GM12878 (cell line): ENCODE measurements at regions not wholly inside any gene's neighbourhood (a gene's known extent, or its start where the extent isn't known, plus 50 kb on each side); places are given as distances from the start of the nearest gene placed in this dataset.

Source experiments
- ATAC-seq: fragments of 200-7000 bp; cut with Tn5 transposase; 3 replicates; pipeline ENCODE4 v1.9.1; 2020; ENCODE audit warnings: mild to moderate bottlenecking, moderate library complexity
- BruUV-seq: library from RNA; stranded (reverse); fragments of 400-500 nt; replicated peaks from 2 replicates; lab custom pipeline; 2021; lab: Mats Ljungman, UMichigan
- CTCF ChIA-PET: fragments of 300-600 bp; sonication (Branson Sonifier 250); formaldehyde crosslinking; extraction: SDS; loops from one replicate; lab custom pipeline; 2021; ENCODE audit warnings: inconsistent platforms; lab: Yijun Ruan, JAX
- POLR2A ChIA-PET: fragments of 350-600 bp; formaldehyde crosslinking; extraction: SDS; loops from one replicate; lab custom pipeline; 2021; ENCODE audit warnings: inconsistent platforms; lab: Charles Lee
- RAD21 ChIA-PET: fragments of 300-600 bp; sonication (Branson Sonifier 250); formaldehyde crosslinking; loops from one replicate; lab custom pipeline; 2023; ENCODE audit warnings: antibody characterized with exemption; ENCODE audit not compliant: unreplicated experiment; lab: Charles Lee
- SMC1A ChIA-PET: fragments of 300-600 bp; sonication (Branson Sonifier 250); formaldehyde crosslinking; loops from one replicate; lab custom pipeline; 2023; ENCODE audit not compliant: unreplicated experiment, uncharacterized antibody; lab: Charles Lee
- DNase-seq: peaks from one replicate; pipeline ENCODE4 v3.0.0-alpha.2; 2011; ENCODE audit warnings: low read depth, low spot score
- FAIRE-seq: peaks from 3 replicates; lab custom pipeline; 2011; peaks lifted over from hg19 to GRCh38; lab: Jason Lieb, UNC
- H2AFZ ChIP-seq: 2 replicates; pipeline ENCODE4 v1.6.0; 2011; ENCODE audit warnings: low read depth, low read length, control low read depth; ENCODE audit not compliant: control insufficient read depth
- H3K27ac ChIP-seq: 2 replicates; pipeline ENCODE4 v1.5.1; 2011; ENCODE audit warnings: control low read depth; ENCODE audit not compliant: control insufficient read depth, insufficient read depth
- H3K27me3 ChIP-seq, 2 experiments: replicated peaks in 1 of 2; 2 replicates each; pipeline versions ENCODE4 v1.6.0 to v1.6.1; 2011; ENCODE audit warnings: low read length in 1 of 2; ENCODE audit not compliant: control insufficient read depth in 2 of 2, insufficient read depth in 2 of 2
- H3K36me3 ChIP-seq, 2 experiments: 2 replicates each; pipeline ENCODE4 v1.5.1; 2011; ENCODE audit warnings: low read length in 1 of 2; ENCODE audit not compliant: control insufficient read depth in 2 of 2, insufficient read depth in 2 of 2
- H3K4me1 ChIP-seq: 2 replicates; pipeline ENCODE4 v1.6.1; 2011; ENCODE audit warnings: mild to moderate bottlenecking, low read length, moderate library complexity, mixed read lengths; ENCODE audit not compliant: control insufficient read depth, insufficient read depth
- H3K4me2 ChIP-seq: 2 replicates; pipeline ENCODE4 v1.6.0; 2011; ENCODE audit warnings: control low read depth; ENCODE audit not compliant: control insufficient read depth, insufficient read depth
- H3K4me3 ChIP-seq: fragments of 200-600 bp; sonication (generic); 2 replicates; pipeline ENCODE4 v1.5.1; 2016
- H3K79me2 ChIP-seq: 2 replicates; pipeline ENCODE4 v1.6.0; 2011; ENCODE audit warnings: low read length; ENCODE audit not compliant: control insufficient read depth, insufficient read depth
- H3K9ac ChIP-seq: 2 replicates; pipeline ENCODE4 v1.8.0; 2011; ENCODE audit warnings: low read length, control low read depth, mixed read lengths; ENCODE audit not compliant: control insufficient read depth, insufficient read depth
- H3K9me3 ChIP-seq: replicated peaks from 3 replicates; pipeline ENCODE4 v1.5.1; 2011; ENCODE audit warnings: mild to moderate bottlenecking, low read length; ENCODE audit not compliant: control insufficient read depth, insufficient read depth
- H4K20me1 ChIP-seq: 2 replicates; pipeline ENCODE4 v1.6.0; 2011; ENCODE audit not compliant: control insufficient read depth, insufficient read depth
- BHLHE40 ChIP-seq, 2 experiments: fragments of 450-650 bp in 1 of 2; IDR thresholded peaks; 2 replicates each; pipeline ENCODE4 v1.6.1; 2011 to 2017; ENCODE audit warnings: low read depth in 2 of 2, borderline replicate concordance in 1 of 2, improper control_type of control experiment in 1 of 2, low read length in 1 of 2, mild to moderate bottlenecking in 1 of 2
- E2F8 ChIP-seq: fragments of 450-650 bp; IDR thresholded peaks from 2 replicates; pipeline ENCODE4 v1.6.1; 2018; ENCODE audit warnings: mild to moderate bottlenecking, low read depth, moderate library complexity; ENCODE audit not compliant: partially characterized antibody
- FOXM1 ChIP-seq: IDR thresholded peaks from 2 replicates; pipeline ENCODE4 v1.6.1; 2012; ENCODE audit warnings: low read depth, mild to moderate bottlenecking, inconsistent platforms, low read length, moderate library complexity
- PBX3 ChIP-seq: IDR thresholded peaks from 2 replicates; pipeline ENCODE4 v1.6.1; 2011; ENCODE audit warnings: mild to moderate bottlenecking, low read depth, low read length, moderate library complexity; ENCODE audit not compliant: insufficient replicate concordance
- PML ChIP-seq: IDR thresholded peaks from 2 replicates; pipeline ENCODE4 v1.6.1; 2012; ENCODE audit warnings: low read length, inconsistent platforms
- SIN3A ChIP-seq: IDR thresholded peaks from 2 replicates; pipeline ENCODE4 v1.6.1; 2012; ENCODE audit warnings: low read depth, low read length, improper control_type of control experiment
- TBL1XR1 ChIP-seq: IDR thresholded peaks from 2 replicates; pipeline ENCODE4 v1.6.1; 2012; ENCODE audit warnings: low read depth, low read length, improper control_type of control experiment
- TCF7 ChIP-seq: IDR thresholded peaks from 2 replicates; pipeline ENCODE4 v1.6.1; 2014; ENCODE audit warnings: antibody characterized with exemption, borderline replicate concordance
- YBX1 ChIP-seq: fragments of 450-650 bp; IDR thresholded peaks from 2 replicates; pipeline ENCODE4 v1.6.1; 2016; ENCODE audit warnings: antibody characterized with exemption
- ZNF622 ChIP-seq: fragments of 450-650 bp; IDR thresholded peaks from 2 replicates; pipeline ENCODE4 v1.6.1; 2017; ENCODE audit warnings: mild to moderate bottlenecking, inconsistent platforms
- WGBS: methylation state at CpG from one replicate; pipeline ENCODE4 v1.1.6; 2016; ENCODE audit warnings: low lambda C conversion rate; ENCODE audit not compliant: insufficient replicate concordance, insufficient coverage; ENCODE audit errors: missing lambda C conversion rate; 5-methylcytosine and 5-hydroxymethylcytosine counted together
- in situ Hi-C: fragments of 300-500 bp; cut with MboI; formaldehyde crosslinking; loops from 9 replicates; pipeline ENCODE4 v1.14.3; 2018; ENCODE audit warnings: mixed read lengths
- intact Hi-C: fragments of 100-400 bp; cut with micrococcal nuclease; formaldehyde crosslinking; loops from one replicate; pipeline ENCODE4 v1.14.2; 2022; ENCODE audit not compliant: unreplicated experiment

DNA sequence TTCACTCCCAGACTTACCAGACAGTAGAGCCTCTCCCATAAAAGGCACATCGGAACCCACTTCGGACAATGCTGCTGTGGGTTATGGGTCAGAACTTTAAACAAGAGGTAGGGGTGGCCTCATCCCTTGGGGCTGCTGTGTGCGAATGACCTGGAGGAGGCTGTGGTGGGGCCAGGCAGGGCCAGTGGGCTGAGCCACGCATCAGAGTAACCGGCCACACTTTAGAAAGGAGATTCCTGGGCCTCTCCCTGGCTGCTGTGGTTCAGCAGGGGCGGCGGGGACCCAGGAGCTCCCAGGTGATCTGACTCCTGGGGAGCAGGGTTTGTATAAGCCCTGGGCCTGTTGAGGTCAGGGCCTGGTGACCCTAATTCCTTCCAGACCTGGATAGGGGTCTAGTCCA, 110.2 kb upstream of the C1orf174 start:
- intact Hi-C loops, result no loop called here

More for the DNA sequence above, 110.2 kb upstream of the C1orf174 start:
- in situ Hi-C loops, result no loop called here
- FAIRE-seq (no peak), ATAC-seq (no peak), DNase-seq (no peak)
- TF ChIP-seq PML (no peak), YBX1 (no peak), PBX3 (no peak), BHLHE40 (IDR thresholded peaks at IDR 0.05; ENCODE audit: borderline replicate concordance in 1 of 2, low read depth in 2 of 2, low read length in 1 of 2) (no peak), FOXM1 (no peak), E2F8 (no peak), SIN3A (no peak), ZNF622 (no peak), TCF7 (no peak), TBL1XR1 (no peak)
- Histone ChIP-seq H3K9me3 (peaks cover 6% of the 10 kb centered on the region; the same call in 2 of the 3 replicates), H3K4me2 (no peak overlapping the region), H4K20me1 (no peaks in the 10 kb centered on the region), H3K4me1 (no peaks in the 10 kb centered on the region), H3K4me3 (no peak overlapping the region), H3K9ac (no peak overlapping the region), H2AFZ (no peak overlapping the region), H3K27ac (no peak overlapping the region), H3K27me3 (no peaks in the 10 kb centered on the region), H3K79me2 (no peaks in the 10 kb centered on the region), H3K36me3 (no peaks in the 10 kb centered on the region)
- no TSS peak for BruUV-seq
- WGBS, result 40% methylated on average over 7 of the region's 7 CpGs
- ChIA-PET SMC1A (no interaction called here), CTCF (no interaction called here), POLR2A (no interaction called here), RAD21 (no interaction called here)
